GM18511 (cell line): ENCODE measurements at regions not wholly inside any gene's neighbourhood (a gene's known extent, or its start where the extent isn't known, plus 50 kb on each side); places are given as distances from the start of the nearest gene placed in this dataset.
"Not testable (repeated sequence)": the region's sequence is repeated elsewhere in the genome, so short reads cannot be mapped to it uniquely, and the experiment has no call there.

Source experiments
- ATAC-seq: cut with Tn5 transposase; IDR thresholded peaks from one replicate; pipeline ENCODE4 v1.9.1; 2021; ENCODE audit warnings: mild to moderate bottlenecking, moderate library complexity; ENCODE audit not compliant: unreplicated experiment

DNA sequence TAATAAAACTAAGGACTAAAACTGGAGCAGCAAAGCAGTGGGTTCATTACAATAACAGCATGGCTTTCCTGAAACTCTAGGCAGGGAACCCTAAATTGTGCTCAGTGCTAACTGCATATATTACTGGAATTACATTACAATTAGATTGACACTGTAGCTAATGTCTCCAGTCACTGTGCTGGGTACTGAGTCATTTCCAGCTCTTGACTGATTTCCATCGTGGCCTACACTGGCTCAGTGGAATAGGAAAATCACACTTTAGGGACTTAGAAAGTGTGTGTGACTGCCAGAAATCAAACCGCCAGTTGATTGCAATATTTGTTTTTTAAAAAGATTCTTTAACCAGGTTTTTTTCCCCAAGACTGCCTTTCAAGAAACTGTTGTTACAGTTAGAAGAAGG is 1447.4 kb upstream of the GOT2 start:
- ATAC-seq, result no peak

DNA sequence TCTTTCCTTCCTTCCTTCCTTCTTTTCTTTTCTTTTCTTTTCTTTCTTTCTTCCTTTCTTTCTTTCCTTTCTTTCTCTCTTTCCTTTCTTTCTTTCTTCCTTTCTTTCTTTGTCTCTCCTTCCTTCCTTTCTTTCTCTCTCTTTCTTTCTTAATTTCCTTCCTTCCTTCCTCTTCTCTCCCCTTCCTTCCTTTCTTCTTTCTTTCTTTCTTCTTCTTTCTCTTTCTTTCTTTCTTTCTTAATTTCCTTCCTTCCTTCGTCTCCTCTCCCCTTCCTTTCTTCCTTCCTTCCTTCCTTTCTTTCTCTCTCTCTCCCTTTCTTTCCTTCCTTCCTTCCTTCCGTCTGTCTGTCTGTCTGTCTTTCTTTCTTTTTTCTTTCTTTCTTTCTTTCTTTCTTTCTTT is 1446.5 kb upstream of the GOT2 start:
- no peak for ATAC-seq

DNA sequence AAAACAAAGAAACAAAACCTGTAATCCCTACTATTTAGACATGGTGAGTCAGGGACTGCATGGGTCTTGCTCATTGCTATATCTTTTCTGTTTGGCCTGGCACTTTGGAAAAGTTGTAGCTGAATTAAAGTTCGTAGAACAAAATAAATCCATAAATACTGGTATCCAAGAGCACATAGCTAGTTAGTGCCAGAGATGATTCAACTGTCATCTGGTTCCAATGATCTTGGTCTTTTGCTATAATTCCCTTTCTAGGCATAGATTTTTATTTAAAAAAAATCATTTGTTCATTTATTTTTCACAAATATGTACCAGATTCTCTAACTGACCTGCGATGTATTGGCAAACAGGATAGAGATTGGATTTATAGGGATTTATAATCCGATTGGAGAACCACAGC is 1436.1 kb upstream of the GOT2 start:
- ATAC-seq, result no peak

DNA sequence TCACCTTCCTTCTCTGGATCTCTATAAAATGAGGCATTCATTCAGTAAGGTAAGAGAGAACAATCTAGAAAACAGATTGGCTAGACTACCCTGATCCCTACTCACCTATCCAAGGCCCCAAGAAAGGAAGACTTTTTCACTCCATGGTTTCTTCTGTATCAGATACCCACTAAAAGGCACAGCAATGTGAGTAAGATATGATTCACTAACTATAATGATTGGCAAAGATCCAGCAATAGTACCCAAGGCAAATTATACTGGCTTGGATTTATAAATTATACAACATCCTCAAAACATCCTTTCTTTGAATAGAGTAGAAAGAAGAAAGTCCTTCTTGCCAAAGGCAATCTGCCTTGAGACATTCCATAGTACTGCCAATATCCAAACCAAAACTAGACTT is 1432.0 kb upstream of the GOT2 start:
- ATAC-seq, result no peak

DNA sequence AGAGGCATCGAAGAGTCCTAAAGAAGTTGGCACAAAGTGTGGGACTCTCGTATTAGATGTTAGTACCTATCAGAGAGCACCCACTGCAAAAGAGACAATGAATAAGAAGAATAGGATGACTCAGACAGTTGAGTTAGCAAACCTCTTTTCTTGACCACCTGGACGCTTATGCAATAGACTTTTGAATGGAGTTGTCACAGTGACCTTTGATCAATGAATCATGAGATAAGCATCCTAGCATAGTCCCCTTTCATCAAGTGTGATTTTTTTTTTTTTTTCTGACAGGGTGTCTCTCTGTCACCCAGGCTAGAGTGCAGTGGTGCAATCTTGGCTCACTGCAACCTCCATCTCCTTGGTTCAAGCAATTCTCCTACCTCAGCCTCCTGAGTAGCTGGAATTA is 1417.9 kb upstream of the GOT2 start:
- no peak for ATAC-seq

DNA sequence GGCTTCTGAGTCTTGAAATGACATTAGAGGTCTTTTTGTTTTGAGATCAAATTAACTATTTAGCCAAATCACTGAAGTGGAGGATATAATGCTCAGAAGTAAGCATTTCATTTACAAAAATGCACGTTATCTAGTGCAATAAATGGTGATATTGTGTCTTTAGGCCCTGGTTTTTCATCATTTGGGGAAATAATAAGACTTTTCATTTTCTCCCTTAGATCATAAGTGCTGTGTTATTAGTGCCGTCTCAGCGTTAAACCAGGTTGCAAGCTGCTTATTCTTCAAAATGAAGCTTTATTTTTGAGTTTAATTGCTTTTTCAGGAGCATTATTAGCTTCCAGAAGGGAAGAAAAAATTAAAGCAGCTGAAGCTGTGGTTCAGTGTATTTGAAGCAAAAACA is 1416.8 kb upstream of the GOT2 start:
- ATAC-seq, result no peak

DNA sequence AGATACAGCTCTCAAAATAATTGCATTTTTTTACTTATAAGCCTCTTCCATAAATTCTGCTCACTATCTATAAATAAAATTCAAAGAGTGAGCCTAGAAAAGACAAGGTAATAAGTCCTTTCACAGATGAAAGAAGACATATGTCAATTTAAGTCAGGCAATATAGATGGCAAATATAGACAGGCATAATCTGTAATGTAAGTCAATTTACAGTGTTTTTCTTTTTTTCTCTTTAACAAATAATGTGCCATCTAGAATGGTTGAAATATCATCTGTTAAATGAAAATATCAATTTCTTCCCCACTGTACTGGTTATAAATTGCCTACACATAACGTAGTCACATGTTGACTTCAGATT is 1409.2 kb upstream of the GOT2 start:
- ATAC-seq, result no peak

DNA sequence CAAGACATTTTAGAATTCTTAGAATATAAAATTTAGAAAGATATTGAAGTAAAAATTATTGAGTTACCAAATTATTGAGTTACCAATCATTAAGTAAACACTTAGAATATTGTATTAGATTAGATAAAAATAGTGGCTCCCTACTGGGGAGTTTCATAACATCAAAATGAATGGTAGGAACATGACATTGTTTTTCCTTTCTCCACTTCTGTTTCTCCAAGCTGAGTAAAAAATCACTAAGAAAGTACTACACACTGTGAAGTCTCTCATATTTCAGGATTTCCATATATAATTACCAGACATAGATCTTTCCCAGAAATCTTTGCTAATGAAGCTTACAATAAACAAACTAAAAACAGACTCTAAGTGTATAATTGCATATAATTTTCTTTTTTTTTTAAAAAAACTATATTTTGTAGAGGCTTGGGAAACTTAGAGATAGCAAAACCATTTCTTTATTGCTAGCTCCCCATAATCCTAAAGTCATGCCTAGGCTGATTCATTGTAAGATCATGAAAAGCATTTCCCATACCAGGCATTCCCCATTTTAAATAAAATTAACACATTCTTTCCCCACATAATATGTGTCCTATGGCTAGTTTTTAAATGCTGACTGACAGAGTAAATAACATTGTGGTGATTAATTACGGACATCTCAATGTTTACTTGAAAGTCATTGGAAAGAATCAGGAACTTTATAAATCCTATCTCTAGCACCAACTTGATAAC is 1408.7 kb upstream of the GOT2 start:
- no peak for ATAC-seq

DNA sequence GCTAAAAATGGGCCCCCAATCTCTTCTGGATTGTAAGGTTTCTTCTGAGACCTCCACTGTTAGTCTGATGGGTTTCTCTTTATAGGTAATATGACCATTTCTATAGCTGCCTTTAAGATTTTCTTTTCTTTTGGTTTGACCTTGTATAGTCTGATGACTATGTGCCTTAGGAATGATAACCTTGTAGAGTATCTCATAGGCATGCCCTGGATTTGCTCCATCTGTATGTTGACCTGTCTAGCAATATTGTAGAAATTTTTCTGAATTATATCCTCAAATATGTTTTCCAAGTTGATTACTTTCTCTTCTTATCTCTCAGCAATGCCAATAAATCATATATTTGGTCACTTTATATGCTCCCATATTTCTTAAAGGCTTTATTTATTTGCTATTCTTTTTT is 1403.8 kb upstream of the GOT2 start:
- no peak for ATAC-seq

DNA sequence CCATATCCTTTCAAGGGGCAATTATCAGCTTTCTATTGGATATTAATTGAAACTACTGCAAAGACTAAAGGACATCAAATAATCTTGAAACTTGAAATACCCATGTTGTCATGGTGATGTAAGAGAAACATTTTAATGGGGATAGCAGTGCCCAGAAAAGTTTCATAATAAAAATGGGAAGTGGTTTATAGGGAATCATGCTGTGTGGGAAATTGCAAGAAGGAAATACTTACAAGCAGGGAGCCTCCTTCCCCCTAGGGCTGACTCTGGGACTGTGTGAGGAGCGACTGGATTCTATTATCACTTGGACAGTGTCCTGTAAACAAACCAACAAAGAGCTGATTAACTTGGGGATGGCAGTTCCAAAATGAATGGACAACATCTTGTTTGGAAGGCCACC is 1393.1 kb upstream of the GOT2 start:
- ATAC-seq, result no peak

DNA sequence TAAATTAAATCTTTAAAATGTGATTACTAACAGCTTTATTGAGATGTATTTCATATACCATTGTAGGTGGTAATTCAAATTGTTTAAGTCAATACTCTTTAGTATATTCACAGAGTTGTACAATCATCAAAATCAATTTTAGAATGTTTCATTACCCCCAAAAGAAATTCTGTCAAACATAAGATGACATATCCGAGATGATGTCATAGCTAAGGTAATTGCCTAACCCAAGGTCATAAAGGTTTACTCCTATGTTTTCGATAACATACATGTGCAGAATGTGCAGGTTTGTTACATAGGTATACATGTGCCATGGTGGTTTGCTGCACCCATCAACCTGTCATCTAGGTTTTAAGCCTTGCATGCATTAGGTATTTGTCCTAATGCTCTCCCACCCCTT is 1392.0 kb upstream of the GOT2 start:
- not testable (repeated sequence) for ATAC-seq

DNA sequence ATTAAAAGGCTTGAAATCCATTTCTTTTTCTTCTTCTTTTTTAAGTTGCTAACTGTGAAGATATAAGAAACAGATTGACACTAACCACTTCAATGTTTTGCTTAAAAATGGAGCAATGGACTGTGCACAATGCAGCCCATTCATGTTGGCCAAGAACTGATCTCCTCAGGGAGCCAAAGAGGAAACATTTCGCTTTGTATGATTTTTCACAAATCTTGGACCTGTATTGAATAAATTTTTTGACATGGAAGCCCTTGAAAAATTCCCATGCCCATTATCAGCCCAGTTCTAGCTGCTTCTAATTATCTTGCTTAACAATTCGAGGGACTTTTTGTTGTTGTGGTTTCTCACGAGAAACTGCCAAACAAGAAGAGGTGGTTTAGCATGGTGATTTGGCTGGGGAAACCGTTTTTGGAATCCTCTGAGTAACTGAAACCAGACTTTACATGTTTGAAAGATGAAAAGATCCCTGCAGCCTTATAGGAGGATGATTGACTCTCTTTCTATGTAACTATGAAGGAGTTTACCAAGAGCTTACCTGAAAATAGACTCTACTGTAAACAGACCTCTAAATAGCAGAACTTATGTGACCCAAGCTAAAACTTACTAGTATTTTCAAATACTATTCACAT is 1389.4 kb upstream of the GOT2 start:
- no peak for ATAC-seq

DNA sequence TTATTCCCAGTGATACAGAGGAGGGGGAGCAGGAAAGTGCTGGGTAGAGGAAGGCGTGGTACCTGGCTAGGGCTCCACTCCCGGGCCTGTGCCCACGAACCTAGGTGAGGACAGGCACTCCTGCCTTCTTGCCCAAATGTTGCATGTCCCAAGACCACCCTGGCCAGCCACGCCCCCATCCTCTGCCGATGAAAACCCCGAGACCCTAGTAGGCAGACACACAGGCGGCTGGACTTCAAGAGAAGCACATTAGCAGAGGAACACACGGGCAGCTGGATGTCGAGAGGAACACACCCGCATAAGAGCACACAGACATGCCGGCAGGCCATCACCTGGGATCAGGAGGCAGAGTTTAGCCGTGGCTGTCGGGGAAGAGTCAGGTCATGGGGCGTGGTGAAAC is 1386.5 kb upstream of the GOT2 start:
- ATAC-seq, result no peak

DNA sequence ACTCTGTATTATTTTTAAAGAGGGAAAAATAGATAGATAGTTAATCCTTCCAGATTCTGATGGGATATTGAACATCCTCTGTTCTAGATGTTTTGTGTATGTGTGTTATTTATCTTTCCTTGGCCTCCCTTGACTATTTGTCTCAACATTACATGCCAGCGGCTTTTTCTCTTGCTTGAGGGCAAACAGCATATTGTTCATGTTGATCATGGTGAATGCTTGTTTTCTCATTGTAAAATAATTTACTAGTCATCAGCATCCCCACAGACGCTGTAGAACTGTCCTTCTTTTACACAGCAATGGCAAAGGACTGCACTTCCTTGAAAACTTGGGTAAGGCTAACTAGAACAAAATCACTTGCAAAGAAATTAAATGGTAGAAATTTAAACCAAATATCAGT is 1376.4 kb upstream of the GOT2 start:
- no peak for ATAC-seq

DNA sequence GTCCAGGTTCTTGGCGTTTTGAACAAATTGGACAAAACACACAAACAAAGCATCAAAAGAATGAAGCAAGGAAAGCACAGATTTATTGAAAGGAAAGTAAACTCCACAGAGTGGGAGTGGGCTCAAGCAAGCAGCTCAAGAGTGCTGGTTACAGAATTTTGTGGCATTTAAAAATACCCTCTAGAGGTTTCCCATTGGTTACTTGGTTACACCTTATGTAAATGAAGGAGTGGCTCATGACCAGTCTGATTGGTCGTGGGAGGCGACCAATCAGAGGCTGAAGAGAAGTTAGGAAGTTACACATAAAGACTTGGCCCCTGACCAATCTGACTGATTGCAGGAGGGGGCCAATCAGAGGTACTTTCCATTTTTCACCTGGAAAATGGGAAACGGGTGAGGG is 1373.8 kb upstream of the GOT2 start:
- no peak for ATAC-seq

DNA sequence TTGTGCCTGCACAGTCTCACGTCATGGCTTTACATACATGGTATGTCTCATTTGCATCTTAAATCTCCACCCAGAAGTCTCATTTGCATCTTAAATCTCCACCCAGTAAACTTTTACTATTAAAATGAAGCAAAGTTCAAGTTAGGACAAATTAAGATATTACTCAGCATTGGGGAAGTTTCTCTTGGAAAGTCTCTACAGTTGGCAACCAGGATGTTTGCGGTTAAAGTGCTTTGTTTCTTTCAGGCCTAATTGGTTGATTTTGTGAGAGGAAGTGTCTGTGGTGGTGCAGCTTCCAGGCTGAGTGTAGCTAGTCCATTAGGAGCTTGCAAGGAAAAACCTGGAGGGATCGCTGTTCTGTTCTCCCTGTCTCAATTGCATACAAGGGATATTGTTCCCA is 1373.3 kb upstream of the GOT2 start:
- no peak for ATAC-seq

DNA sequence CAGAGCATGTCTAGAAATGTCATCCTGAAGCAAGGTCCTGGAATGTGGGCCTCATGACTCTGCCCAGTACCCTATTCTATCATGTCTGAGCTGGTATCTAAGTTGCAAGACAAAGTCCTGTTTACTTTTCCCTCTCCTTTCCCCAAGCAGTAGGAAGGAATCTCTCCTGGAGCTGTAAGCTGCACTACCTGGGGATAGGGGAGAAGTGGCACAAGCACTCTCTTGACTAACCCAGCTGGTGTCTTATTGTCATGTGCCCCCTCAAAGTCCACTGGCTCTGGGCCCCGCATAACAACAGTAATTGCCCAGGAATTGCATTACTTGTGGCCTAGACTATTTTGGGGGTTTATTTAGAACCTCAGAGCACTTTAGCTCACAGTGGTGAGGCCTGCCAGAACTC is 1366.3 kb upstream of the GOT2 start:
- ATAC-seq, result no peak

DNA sequence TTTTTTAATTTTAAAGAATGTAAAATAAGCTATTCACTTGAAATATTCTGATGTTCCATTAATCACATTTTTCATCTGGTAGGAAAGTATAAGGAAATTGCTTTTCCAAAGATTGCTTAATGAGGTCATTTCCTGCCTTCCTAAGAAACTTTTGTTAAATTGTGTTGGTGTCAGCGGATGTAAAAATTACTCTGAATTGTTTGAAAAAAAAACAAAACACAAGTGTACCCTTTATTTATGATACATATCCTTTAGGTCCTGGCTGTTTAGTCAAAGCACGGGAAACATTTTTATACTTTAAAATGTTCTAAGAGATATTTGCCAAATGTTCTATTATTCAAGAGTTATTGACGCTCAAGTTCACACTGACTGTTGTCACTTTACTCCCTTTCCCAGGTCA is 1357.4 kb upstream of the GOT2 start:
- no peak for ATAC-seq

DNA sequence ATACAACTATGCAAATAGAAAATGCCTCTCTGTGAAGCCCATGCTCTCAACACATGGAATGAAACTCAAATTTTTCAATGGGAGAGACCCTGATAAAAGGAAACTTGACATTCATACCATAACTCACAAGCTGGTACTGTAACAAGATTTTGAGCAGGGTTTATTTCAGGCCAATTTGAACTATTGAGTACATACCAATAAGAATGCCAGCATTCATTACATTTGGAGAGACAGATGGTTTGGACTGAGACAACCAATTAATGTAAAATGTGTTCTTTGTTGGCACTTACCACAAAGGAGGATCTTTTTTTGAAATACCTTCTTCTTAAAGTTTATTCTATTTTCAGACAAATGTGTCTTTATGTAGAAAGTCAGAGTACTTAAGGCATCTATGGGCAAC is 1357.0 kb upstream of the GOT2 start:
- ATAC-seq, result no peak

DNA sequence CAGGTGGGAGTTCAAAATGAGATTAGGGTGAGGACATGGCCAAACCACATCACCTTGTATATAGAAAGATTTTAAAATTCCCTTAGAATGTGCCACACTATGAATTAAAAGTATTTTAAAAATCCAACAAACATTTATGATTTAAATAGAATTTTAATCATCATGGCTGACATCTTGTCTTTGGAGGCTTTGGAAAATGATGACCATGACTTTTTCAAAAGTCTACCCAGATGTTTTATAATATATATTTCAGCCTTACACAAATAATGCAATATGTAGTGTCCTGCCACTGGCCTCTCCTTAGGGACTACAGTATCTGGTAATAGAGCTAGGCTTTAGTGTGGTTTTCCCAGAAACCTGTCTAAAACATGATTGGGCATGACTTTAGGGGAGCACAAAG is 1353.4 kb upstream of the GOT2 start:
- ATAC-seq, result no peak

DNA sequence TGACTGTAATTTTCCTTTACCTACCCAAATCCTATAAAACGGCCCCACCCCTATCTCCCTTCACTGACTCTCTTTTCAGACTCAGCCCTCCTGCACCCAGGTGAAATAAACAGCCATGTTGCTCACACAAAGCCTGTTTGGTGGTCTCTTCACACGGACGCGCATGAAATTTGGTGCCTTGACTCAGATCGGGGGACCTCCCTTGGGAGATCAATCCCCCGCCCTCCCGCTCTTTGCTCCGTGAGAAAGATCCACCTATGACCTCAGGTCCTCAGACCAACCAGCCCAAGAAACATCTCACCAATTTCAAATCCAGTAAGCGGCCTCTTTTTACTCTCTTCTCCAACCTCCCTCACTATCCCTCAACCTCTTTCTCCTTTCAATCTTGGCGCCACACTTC is 1344.7 kb upstream of the GOT2 start:
- ATAC-seq, result not testable (repeated sequence)

DNA sequence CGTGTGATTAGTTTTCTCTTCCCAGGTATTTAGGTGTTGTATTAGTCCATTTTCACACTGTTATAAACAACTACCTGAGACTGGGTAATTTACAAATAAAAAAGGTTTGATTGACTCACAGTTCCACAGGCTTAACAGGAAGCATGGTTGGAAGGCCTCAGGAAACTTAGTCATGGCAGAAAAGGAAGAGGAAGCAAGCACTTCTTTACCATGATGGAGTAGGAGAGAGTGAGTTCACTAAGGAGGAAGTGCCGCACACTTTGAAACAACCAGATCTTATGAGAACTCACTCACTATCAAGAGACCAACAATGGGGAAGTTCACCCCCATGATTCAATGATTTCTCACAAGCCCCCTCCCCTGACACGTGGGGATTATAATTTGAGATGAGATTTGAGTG is 1343.7 kb upstream of the GOT2 start:
- no peak for ATAC-seq

DNA sequence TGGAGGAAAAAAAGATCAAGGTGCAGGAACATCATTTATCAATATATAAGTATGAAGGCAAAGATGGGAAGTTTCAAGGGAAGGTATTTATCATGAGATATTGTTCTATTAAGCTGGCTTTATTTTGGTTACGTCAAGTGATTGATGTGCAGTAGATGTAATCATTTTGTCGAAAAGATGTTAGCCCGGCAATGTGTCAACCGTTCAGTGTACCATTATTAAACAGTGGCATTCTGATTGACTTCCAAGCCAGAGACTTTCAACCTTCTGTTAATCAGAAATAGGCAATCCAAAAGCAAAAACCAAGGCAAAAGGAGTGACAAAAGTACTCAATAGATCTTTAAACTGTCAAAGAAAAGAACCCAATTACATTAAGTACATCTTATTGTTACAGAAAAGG is 1340.3 kb upstream of the GOT2 start:
- ATAC-seq, result no peak
